Heart left ventricle (tissue), 16 donors: ENCODE measurements at regions not wholly inside any gene's neighbourhood (a gene's known extent, or its start where the extent isn't known, plus 50 kb on each side); places are given as distances from the start of the nearest gene placed in this dataset.

Experiments
- ATAC-seq, 4 donors: fragments of 200-7000 bp; cut with Tn5 transposase; one replicate each; pipeline ENCODE4 v1.9.1; 2020 to 2022; ENCODE audit warnings: moderate library complexity in 4 of 4, mild to moderate bottlenecking in 3 of 4, moderate number of reproducible peaks in 1 of 4
- DNase-seq, 5 donors: peaks; one replicate each; pipeline ENCODE4 v3.0.0-alpha.2; 2020
- H3K27ac ChIP-seq, 12 donors: fragments of 200-600 bp; sonication (generic) in 4 of 12; one replicate each; pipeline versions ENCODE4 v1.5.0 to v1.8.0; 2016 to 2022; ENCODE audit warnings: mild to moderate bottlenecking in 2 of 12
- H3K27me3 ChIP-seq, 9 donors: fragments of 200-600 bp; sonication (generic) in 2 of 9; one replicate each; pipeline versions ENCODE4 v1.5.1 to v1.8.0; 2016 to 2022; ENCODE audit warnings: mild to moderate bottlenecking in 3 of 9
- H3K36me3 ChIP-seq, 9 donors: fragments of 200-600 bp; sonication (generic) in 2 of 9; one replicate each; pipeline versions ENCODE4 v1.5.0 to v1.8.0; 2018 to 2022; ENCODE audit warnings: mild to moderate bottlenecking in 2 of 9
- H3K4me1 ChIP-seq, 12 donors: fragments of 200-600 bp; sonication (generic) in 4 of 12; one replicate each; pipeline versions ENCODE4 v1.5.0 to v1.8.0; 2016 to 2022; ENCODE audit warnings: mild to moderate bottlenecking in 3 of 12
- H3K4me3 ChIP-seq, 12 donors: fragments of 200-600 bp; sonication (generic) in 4 of 12; one replicate each; pipeline versions ENCODE4 v1.5.0 to v1.8.0; 2017 to 2022; ENCODE audit warnings: mild to moderate bottlenecking in 9 of 12, moderate library complexity in 4 of 12
- H3K9me3 ChIP-seq, 12 donors: fragments of 200-600 bp; sonication (generic) in 4 of 12; one replicate each; pipeline versions ENCODE4 v1.5.0 to v1.8.0; 2016 to 2022; ENCODE audit warnings: mild to moderate bottlenecking in 1 of 12
- CTCF ChIP-seq, 12 donors: fragments of 200-600 bp; sonication (generic) in 4 of 12; IDR thresholded peaks; one replicate each; pipeline versions ENCODE4 v1.5.0 to v1.8.0; 2018 to 2022; ENCODE audit warnings: antibody characterized with exemption in 12 of 12, mild to moderate bottlenecking in 5 of 12
- POLR2A ChIP-seq, 2 donors: fragments of 450-650 bp; IDR thresholded peaks; one replicate each; pipeline ENCODE4 v1.6.1; 2017; ENCODE audit warnings: antibody characterized with exemption in 2 of 2, mild to moderate bottlenecking in 2 of 2, moderate library complexity in 2 of 2
- WGBS, 4 donors: extraction: QIAGEN DNeasy Blood & Tissue Kit in 2 of 4; methylation state at CpG; one replicate each; pipeline versions ENCODE4 v1.1.5 to v1.1.7; 2013 to 2018; 5-methylcytosine and 5-hydroxymethylcytosine counted together
- intact Hi-C, 10 donors: fragments of 100-400 bp; cut with DNase I; formaldehyde crosslinking; loops; one replicate each; pipeline versions ENCODE4 v1.11.1 to v1.14.2; 2022
- donor health status: ischemic (EF 13 %, LVEDD 7.1; RV severe dilation, severe dysfunction).
- donor health status: healthy with polysubstance abuse.
- donor health status: DM: no; HTN: yes; CAD: no.
- donor health status: DM: no; HTN: no; CAD: no.
- donor health status: ischemic (EF 25% LVEDD 6.9; RV normal size, moderate dysfunction).
- donor health status: ischemic (EF 25% LVEDD 5.7; RV mildly dilated, moderate dysfunction).
- donor health status: healthy.
- donor health status: DM: yes; HTN: yes; CAD: no.
- donor health status: ischemic (EF 35%, LVEDD 5.7; RV mildly dilated, moderate dysfunction).
- donor health status: nonischemic (EF 11% LVEDD 7.7; RV severe dilation, severe dysfunction).
- donor health status: DM: yes; HTN: yes; CAD: no.
- donor health status: PGD.
- donor health status: ischemic (EF 29% LVEDD 5.4; RV normal size, mild dysfunction).
- donor health status: nonischemic (EF 23%, LVEDD 6.1; RV moderate dilation, normal function).

DNA sequence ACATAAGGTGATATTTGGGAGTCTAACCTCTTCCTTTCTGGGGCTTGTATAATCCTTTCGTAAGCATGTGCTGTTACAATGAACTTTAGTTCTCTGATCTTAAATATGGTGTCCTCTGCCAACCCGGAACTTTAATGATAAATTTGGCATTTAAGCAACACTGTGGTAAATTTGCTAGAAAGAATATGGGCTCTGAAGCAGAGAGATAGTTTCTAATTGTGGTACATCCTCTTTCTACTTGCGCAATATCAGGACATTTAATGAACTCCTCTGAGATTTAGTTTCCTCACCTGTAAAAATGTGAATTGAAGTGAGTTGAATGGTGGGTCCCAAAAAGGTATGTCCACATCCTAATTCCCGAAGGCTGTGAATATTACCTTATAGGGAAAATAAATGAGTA lies 364.7 kb downstream of the CAAP1 start:
- H3K9me3 ChIP-seq: peaks cover 0 to 7% (median 0%) of the 10 kb centered on the region in 12 donors
- DNase-seq (no peak), ATAC-seq (no peak)
- H3K4me1 ChIP-seq: peaks cover 0 to 3% (median 0%) of the 10 kb centered on the region in 12 donors
- intact Hi-C loops: no loop called here
- H3K27ac ChIP-seq: no peak overlapping the region
- WGBS, 4 donors: 88 to 93% (median 91%) methylated on average over 4 of the region's 4 CpGs
- H3K27me3 ChIP-seq: no peaks in the 10 kb centered on the region
- TF ChIP-seq CTCF (IDR thresholded peaks at IDR 0.05) (no peak), POLR2A (IDR thresholded peaks at IDR 0.05) (no peak)
- H3K4me3 ChIP-seq: no peak overlapping the region
- H3K36me3 ChIP-seq: no peaks in the 10 kb centered on the region

DNA sequence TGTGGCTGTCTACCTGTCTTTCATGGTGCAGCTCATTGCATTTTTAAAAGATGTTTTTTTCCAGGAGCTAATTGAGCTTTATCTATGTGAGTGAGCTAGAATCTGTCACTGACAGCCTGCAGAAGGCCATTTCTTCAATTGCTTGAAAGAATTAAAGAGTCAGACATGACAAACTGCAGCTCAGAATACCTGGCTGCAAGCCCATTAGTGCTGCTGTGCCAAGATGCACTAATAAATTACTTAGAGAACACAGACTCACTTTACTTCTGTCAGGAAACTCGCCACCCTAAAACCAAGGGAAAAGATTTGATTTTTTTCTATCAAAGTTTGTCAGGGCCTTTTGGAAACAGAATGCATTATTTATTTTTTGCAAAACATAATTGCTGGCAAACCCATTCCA lies 368.3 kb downstream of the CAAP1 start:
- DNase-seq (peak in 1 of 5 donors; percentile 13), ATAC-seq (peak in 1 of 4 donors; percentile 29)
- TF ChIP-seq POLR2A (IDR thresholded peaks at IDR 0.05): no peak
- TF ChIP-seq CTCF (IDR thresholded peaks at IDR 0.05): no peak
- H3K4me3 ChIP-seq: no peak overlapping the region
- H3K27me3 ChIP-seq: no peaks in the 10 kb centered on the region
- 29 to 57% (median 37%) methylated on average over 1 of the region's 1 CpG for WGBS, 4 donors
- no peaks in the 10 kb centered on the region for H3K36me3 ChIP-seq
- H3K27ac ChIP-seq: no peak overlapping the region
- peaks cover 0 to 3% (median 0%) of the 10 kb centered on the region in 12 donors for H3K4me1 ChIP-seq
- intact Hi-C loops: no loop called here
- no peaks in the 10 kb centered on the region for H3K9me3 ChIP-seq

DNA sequence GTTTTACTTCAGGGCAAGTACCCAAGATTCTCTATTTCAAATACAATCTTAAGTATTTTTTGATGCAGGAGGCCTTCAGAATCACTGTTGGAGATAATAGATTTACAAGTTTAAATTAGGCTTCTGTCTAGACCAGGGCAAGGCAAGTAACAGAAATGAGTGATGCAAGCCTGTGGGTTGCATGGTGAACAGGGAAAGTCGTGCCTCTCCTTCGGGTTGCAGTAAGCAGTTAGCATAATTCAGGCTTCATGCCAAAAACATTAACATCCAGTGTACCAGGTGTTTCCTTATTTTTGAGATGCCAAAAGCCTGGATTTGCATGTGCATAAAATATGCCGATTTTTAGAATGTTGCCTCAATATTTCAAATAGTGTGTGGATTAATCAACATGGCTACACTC lies 369.0 kb downstream of the CAAP1 start:
- intact Hi-C loops: no loop called here
- ATAC-seq: no peak
- H3K27ac ChIP-seq: no peak overlapping the region
- no peak overlapping the region for H3K4me3 ChIP-seq
- TF ChIP-seq CTCF (IDR thresholded peaks at IDR 0.05): no peak
- no peak for TF ChIP-seq POLR2A (IDR thresholded peaks at IDR 0.05)
- H3K27me3 ChIP-seq: no peaks in the 10 kb centered on the region
- WGBS, 4 donors: 31 to 62% (median 50%) methylated on average over 3 of the region's 3 CpGs
- H3K4me1 ChIP-seq: peaks cover 0 to 3% (median 0%) of the 10 kb centered on the region in 12 donors
- no peaks in the 10 kb centered on the region for H3K9me3 ChIP-seq
- DNase-seq: no peak
- no peaks in the 10 kb centered on the region for H3K36me3 ChIP-seq

- TF ChIP-seq POLR2A (IDR thresholded peaks at IDR 0.05) (no peak), CTCF (IDR thresholded peaks at IDR 0.05) (no peak)
- intact Hi-C loops: no loop called here
- H3K4me1 ChIP-seq: peaks cover 0 to 3% (median 0%) of the 10 kb centered on the region in 12 donors
- no peak for DNase-seq
- H3K27me3 ChIP-seq: no peaks in the 10 kb centered on the region
- no peaks in the 10 kb centered on the region for H3K9me3 ChIP-seq
- ATAC-seq: no peak
- H3K4me3 ChIP-seq: no peak overlapping the region
- 63 to 76% (median 71%) methylated on average over 1 of the region's 1 CpG for WGBS, 4 donors
- H3K36me3 ChIP-seq: no peaks in the 10 kb centered on the region
- no peak overlapping the region for H3K27ac ChIP-seq
Measured at GRCh38 chr9:26520141-26520540, 372.5 kb downstream of the CAAP1 start.
